HG03439 (cell line): ENCODE measurements at regions not wholly inside any gene's neighbourhood (a gene's known extent, or its start where the extent isn't known, plus 50 kb on each side); places are given as distances from the start of the nearest gene placed in this dataset.
"Not testable (repeated sequence)": the region's sequence is repeated elsewhere in the genome, so short reads cannot be mapped to it uniquely, and the experiment has no call there.

ENCODE experiments used
- ATAC-seq: cut with Tn5 transposase; IDR thresholded peaks from one replicate; pipeline ENCODE4 v1.9.1; 2021; ENCODE audit warnings: mild to moderate bottlenecking, moderate library complexity; ENCODE audit not compliant: unreplicated experiment

DNA sequence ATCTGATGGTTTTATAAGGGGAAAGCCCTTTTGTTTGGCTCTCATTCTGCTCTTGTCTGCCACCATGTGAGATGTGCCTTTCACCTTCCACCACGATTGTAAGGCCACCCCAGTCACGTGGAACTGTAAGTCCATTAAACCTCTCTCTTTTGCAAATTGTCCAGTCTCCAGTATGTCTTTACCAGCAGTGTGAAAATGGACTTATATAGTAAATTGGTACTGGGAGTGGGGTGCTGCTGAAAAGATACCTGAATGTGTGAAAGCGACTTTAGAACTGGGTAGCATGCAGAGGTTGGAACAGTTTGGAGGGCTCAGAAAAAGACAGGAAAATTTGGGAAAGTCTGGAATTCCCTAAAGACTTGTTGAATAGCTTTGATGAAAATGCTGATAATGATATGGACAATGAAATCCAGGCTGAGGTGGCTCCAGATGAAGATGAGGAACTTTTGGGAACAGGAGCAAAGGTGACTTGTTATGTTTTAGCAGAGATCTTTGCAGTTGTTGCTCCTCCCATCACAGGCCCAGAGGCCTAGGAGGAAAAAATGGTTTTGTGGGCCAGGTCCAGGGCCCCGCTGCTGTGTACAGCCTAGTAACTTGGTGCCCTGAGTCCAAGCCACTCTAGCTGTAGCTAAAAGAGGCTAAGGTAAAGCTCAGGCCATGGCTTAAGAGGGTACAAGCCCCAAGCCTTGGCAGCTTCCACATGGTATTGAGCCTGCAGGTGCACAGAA lies 275.7 kb upstream of the NPSR1 start:
- ATAC-seq, result no peak

- ATAC-seq, result no peak
Measured at GRCh38 chr7:34385384-34385783, 272.6 kb upstream of the NPSR1 start.

DNA sequence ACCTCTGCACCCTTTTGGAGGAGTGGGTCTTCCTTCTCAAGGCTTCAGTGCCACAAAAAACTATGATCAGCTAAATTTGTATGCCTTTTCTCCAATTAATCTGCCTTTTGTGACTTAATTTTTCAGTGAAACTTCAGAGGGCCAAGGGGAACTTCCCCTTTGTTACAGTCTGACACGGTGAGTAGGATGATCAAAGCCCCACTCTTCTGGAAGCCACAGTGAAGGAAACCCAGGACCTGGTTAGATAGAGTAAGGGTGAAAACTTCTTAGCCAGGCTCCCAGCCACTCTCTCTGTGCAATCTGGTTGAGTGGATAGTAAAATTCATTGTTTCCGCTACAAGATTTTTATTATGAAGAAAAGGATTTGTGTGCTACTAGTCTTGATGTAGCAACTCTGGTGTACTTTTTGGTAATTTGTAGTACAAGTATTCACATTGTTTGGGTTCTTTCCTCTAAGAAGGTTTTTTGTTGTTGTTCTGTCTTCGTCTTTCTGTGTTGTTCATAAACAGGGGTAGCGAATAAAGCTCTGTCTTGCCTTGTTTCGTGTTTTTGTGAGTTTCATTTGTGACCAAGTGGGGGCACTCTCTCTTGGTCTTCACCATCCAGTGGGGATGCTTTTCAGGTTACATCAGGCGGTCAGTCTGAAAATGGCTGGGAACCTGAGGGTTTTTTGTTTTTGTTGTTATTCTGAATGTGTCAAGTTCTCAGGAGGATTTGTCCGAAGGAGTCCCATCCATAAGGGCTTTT lies 268.5 kb upstream of the NPSR1 start:
- no peak for ATAC-seq

GRCh38 chr7:34390103-34390502 lies 267.9 kb upstream of the NPSR1 start:
- no peak for ATAC-seq

- no peak for ATAC-seq
Measured at GRCh38 chr7:34392972-34393371, 265.0 kb upstream of the NPSR1 start.

DNA sequence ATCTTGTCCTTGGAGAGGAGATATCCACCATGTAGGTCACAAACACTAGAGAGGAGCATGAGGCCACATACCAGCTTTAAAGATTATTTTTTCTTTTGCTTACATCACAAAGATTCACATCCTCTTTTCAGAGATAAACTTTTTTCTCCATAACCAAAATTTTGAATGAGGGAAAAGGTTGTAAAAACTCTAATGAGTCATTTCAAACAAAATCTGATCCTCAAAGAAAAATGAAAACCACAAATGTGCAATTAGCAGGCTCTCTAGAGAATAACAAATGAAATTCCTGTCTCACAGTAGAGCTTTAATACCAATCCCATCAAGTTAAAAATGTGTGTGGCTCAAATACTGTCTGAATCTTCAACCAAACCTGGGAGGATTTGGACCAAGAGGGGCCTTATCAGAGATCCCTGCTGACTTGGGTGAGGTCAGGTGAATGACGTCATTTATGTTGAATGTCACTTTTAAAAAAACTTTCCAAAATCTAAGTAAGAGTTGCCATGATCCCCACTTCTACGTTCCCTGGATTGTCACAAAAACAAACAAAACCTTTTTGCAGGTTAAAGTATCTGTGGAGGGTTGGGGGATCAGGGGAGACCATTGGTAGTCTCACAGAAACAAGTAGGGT lies 261.5 kb upstream of the NPSR1 start:
- ATAC-seq, result no peak

DNA sequence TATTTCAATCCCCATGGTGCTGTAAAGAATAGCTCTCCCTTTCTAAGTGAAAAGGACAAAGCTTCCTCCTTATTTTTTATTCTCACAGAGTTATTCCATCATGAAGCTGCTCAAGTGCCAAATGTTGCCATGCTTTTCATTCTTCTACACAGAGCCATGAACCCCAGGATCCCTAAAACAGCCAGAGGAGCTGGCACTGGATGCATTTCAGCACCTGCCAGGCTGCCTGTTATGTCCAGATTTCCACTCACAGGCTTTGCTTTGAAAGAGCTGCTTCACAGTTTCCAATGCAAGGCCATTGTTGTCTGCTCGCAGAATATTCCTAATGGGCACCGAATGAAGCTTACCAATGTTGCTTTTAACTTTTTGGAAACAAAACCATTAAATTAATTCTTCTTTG lies 256.2 kb upstream of the NPSR1 start:
- ATAC-seq, result no peak

DNA sequence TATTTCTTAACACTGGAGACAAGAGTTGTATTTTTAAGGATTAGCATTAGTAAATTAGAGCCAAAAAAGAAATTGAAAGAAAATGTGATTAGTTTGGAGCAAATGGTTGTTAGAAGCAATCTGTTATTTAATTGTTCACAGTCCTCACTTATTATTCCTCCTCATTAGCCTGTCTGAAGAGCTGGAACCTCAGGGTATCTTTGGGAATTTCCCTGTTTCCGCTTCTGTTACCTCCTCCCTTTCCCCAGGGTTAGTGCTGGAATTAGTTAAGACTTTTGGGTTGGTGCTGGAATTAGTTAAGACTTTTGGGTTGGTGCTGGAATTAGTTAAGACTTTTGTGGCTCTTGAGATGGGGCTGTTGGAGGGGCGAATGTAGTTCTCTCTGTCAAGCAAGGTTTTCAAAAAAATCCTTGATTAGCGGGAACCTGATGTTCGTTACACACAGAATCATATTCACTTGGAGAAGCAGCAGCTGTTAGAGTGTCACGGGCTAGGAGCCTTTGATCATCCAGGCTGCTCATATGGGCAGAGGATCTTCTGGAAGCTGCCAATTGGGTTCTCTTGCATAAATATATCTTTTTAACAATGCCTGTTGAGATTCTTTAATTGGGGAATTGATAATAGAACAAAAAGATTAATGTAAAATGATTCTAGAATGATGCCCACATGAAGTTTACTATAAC lies 251.0 kb upstream of the NPSR1 start:
- no peak for ATAC-seq

DNA sequence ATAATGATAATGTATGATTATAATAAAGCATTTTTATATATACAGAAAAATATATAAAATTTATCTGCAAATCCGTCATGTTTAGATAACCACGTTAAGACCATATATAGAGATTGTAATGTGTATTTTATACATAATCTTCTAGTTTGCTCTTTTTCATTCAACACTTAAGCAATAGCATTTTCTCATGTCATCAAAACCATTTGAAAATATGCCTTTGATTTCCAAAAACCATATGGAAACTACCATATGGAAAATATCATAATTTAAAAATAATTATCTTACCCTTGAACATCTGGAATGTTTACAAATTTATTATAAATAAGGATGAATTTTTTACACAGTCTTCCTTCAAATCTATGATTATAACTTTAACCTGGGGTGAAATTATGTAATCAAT lies 250.4 kb upstream of the NPSR1 start:
- no peak for ATAC-seq

DNA sequence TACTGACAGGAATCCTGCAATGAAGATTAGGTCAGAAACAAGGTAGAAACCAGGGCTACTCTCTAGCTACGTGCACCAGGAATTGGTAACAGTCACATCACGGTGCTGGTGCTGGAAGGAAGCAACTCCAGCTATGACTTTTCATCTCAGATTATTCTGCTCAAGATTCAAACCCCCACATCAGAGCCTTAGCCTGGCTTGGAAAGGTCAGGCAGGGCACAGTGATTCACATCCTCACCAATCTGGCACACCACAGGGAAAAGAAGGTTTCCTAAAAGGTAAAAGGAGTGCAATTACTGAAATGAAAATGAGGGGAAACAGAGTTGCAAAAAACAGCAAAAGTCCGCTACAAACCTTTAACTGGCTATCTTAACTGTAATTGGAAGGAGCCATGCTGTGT lies 240.2 kb upstream of the NPSR1 start:
- ATAC-seq, result no peak

DNA sequence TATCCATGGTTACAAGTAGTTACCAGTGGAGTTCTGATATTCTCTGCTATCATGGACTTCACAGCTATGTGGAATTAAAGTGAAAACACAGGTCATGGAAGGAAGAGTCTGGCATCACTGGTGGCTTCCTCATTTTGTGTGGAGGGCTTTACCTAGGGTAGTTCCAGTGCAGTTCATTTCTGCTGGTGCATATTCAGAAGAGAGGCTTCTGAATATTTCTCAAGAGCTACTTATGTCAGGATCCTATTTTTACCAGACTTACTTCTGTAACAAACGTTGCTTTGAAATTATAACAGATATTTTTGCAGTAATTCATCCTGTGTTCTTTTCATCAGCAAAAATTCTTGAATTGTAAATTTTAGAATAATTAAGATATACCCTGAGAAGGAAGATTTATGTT lies 236.5 kb upstream of the NPSR1 start:
- ATAC-seq, result no peak

GRCh38 chr7:34425194-34425593 lies 232.8 kb upstream of the NPSR1 start:
- no peak for ATAC-seq

DNA sequence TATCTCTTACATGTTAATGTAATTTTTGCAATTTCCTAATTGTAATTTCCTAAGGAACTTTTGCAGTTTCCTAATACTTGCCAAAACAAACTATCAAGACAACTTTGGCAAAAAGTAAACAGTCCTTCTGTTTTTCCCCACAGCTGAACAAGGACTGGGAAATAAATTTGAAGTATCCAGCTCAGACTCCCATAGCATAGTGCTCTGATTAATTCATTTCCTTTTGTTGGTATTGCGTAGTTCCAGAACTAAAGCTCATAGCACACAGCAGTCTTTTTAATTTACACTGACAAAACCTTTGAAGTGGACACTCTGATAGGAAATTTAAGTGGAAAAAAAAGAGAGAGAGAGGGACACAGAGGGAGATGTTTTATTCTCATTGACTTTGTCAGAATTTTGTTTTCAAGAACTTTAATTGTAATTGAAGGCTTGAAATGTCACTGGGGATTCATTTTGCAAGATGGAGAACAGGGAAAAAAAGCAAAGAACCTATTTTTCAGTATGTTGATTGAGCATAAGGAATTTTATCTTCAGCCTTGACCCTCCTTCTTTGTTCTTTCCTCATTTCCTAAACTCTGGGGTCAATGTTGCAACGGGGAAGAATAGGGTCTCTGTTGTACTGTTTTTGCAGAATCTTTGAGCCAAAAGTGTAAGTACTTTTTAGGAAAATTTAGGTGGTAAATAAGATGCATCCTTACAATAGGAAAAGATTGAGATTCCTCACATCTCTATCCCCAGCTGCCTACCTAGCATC lies 232.2 kb upstream of the NPSR1 start:
- ATAC-seq, result no peak

DNA sequence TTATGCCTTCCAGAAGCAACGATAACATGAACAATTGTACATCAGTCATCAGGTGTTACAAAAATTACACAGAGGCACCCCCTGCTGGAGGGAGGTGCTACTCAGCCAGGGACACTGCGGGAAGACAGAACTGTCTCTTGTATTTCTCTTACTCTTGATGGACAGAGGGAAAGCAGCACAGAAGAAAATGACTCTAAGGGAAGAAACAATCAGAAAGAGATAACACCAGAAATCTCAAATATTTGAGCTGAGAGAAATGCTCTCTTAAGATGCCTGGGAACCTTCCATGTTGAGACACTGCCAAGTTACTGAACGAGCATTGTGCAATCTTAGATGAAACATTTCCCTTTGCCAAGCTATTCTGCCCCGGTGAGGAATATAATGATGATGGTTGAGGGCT lies 227.6 kb upstream of the NPSR1 start:
- no peak for ATAC-seq

- no peak for ATAC-seq
Measured at GRCh38 chr7:34438436-34438835, 219.6 kb upstream of the NPSR1 start.

GRCh38 chr7:34445653-34446052 lies 212.4 kb upstream of the NPSR1 start:
- ATAC-seq, result no peak

DNA sequence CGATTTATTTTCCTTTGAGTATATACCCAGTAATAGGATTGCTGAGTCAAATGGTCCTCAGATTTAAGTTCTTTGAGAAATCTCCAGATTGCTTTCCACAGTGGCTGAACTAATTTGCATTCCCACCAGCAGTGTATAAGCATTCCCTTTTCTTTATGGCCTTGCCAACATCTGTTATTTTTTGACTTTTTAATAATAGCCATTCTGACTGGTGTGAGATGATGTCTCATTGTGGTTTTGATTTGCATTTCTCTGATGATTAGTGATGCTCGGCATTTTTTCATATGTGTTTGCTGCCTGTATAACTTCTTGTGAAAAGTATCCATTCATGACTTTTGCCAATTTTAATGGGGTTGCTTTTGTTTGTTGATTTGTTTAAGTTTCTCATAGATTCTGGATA lies 209.5 kb upstream of the NPSR1 start:
- ATAC-seq, result not testable (repeated sequence)

DNA sequence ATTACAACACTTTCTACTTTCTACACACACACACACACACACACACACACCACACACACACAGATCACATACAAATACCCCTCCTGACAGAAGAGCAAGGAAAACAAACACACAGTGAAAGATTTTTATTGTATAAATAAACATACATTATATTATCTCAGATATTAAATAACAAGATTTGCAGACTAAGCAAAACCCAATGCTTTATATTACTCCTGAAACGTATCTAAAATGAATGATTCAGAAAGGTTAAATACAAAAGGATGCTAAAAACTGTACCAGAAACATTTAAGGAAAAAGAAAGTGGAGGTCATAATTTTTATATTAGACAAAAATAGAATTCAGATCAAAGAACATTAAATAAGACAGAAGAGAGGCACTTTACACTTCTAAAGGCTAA lies 208.3 kb upstream of the NPSR1 start:
- ATAC-seq, result no peak

- no peak for ATAC-seq
Measured at GRCh38 chr7:34451183-34451582, 206.8 kb upstream of the NPSR1 start.

GRCh38 chr7:34451923-34452322 lies 206.1 kb upstream of the NPSR1 start:
- ATAC-seq, result no peak

- no peak for ATAC-seq
Measured at GRCh38 chr7:34452363-34452762, 205.7 kb upstream of the NPSR1 start.
